Spleen (tissue), 11 donors: ENCODE measurements at regions not wholly inside any gene's neighbourhood (a gene's known extent, or its start where the extent isn't known, plus 50 kb on each side); places are given as distances from the start of the nearest gene placed in this dataset.

Experiments used
- DNase-seq: peaks from one replicate; pipeline ENCODE4 v3.0.0-alpha.2; 2020
- H3K27ac ChIP-seq, 8 donors: fragments of 200-600 bp; sonication (generic) in 7 of 8; 1 replicate in 4 of 8; 2 replicates in 4 of 8; pipeline versions ENCODE4 v1.5.0 to v1.8.0; 2016 to 2021; ENCODE audit warnings: inconsistent platforms in 4 of 8, mild to moderate bottlenecking in 4 of 8, moderate library complexity in 1 of 8
- H3K27me3 ChIP-seq, 7 donors: fragments of 200-600 bp; sonication (generic) in 6 of 7; replicated peaks in 1 of 7; 1 replicate in 4 of 7; 2 replicates in 3 of 7; pipeline versions ENCODE4 v1.5.0 to v1.8.0; 2016 to 2021; ENCODE audit warnings: inconsistent platforms in 3 of 7, mild to moderate bottlenecking in 1 of 7
- H3K36me3 ChIP-seq, 6 donors: fragments of 200-600 bp; sonication (generic) in 5 of 6; 1 replicate in 4 of 6; 2 replicates in 2 of 6; pipeline versions ENCODE4 v1.5.0 to v1.8.0; 2016 to 2021; ENCODE audit warnings: inconsistent platforms in 2 of 6
- H3K4me1 ChIP-seq, 6 donors: fragments of 200-600 bp; sonication (generic) in 5 of 6; 1 replicate in 3 of 6; 2 replicates in 3 of 6; pipeline versions ENCODE4 v1.5.0 to v1.8.0; 2016 to 2021; ENCODE audit warnings: inconsistent platforms in 3 of 6
- H3K4me3 ChIP-seq, 8 donors: fragments of 200-600 bp; sonication (generic) in 7 of 8; 1 replicate in 4 of 8; 2 replicates in 4 of 8; pipeline versions ENCODE4 v1.5.0 to v1.8.0; 2016 to 2021; ENCODE audit warnings: inconsistent platforms in 4 of 8, mild to moderate bottlenecking in 4 of 8, moderate library complexity in 2 of 8
- H3K9me3 ChIP-seq, 8 donors: fragments of 200-600 bp; sonication (generic) in 7 of 8; 1 replicate in 4 of 8; 2 replicates in 4 of 8; pipeline versions ENCODE4 v1.5.0 to v1.8.0; 2016 to 2021; ENCODE audit warnings: inconsistent platforms in 4 of 8
- POLR2A ChIP-seq, 3 donors: fragments of 450-650 bp; IDR thresholded peaks; one replicate each; pipeline ENCODE4 v1.5.1; 2017; ENCODE audit warnings: antibody characterized with exemption in 3 of 3, mild to moderate bottlenecking in 1 of 3
- POLR2AphosphoS5 ChIP-seq, 3 donors: sonication (generic); formaldehyde crosslinking; IDR thresholded peaks; one replicate each; pipeline ENCODE4 v1.5.1; 2017; ENCODE audit warnings: antibody characterized with exemption in 3 of 3
- WGBS, 5 donors: extraction: QIAGEN DNeasy Blood & Tissue Kit in 3 of 5; methylation state at CpG; one replicate each; pipeline versions ENCODE4 v1.1.5 to v1.1.7; 2013 to 2018; 5-methylcytosine and 5-hydroxymethylcytosine counted together
- intact Hi-C: fragments of 100-400 bp; cut with DNase I; formaldehyde crosslinking; loops from one replicate; pipeline ENCODE4 v1.15.0; 2023; ENCODE audit warnings: low total_unique reads
- TF ChIP-seq, protein P1 (sequence below), 11 experiments: fragments of 200-600 bp in 7 of 11; fragments of 450-650 bp in 4 of 11; sonication (generic) in 4 of 11; IDR thresholded peaks in 8 of 11; conservative IDR thresholded peaks in 3 of 11; 1 replicate in 7 of 11; 2 replicates in 4 of 11; pipeline versions ENCODE4 v1.4.0 to v1.8.0; 2016 to 2021; ENCODE audit warnings: antibody characterized with exemption in 11 of 11, inconsistent platforms in 4 of 11, mild to moderate bottlenecking in 1 of 11
- donor health status: healthy with polysubstance abuse.
- donor health status: DM: no; HTN: no; CAD: no; lungs with moderate emphysema.
- donor health status: DM: no; HTN: no; CAD: no.
- donor health status: Bipolar disorder and iron deficiency.
- donor health status: healthy.
- donor health status: DM: no; HTN: no; CAD: no.
- donor health status: DM: yes; HTN: yes; CAD: no.

DNA sequence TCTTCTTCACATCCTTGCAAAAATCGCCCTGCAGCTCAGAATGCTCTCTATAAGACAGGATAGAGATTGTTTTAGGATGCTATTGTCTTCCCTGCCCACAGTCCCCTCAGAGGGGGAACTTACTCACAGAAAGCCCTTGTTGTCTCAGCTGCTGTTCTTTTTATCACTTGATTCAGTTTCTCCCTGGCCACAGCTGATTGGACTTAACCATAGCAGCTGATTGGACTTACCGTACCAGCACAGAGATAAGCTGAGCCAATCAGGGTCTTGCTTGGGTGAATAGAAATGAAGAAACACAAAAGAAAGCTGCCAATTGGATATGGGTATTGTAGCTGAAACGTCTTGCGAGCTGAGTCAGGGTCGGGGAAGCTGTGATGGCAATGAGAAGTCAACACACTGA lies 194.2 kb upstream of the MEX3C start:
- no peak for DNase-seq
- no peaks in the 10 kb centered on the region for H3K4me1 ChIP-seq
- no peaks in the 10 kb centered on the region for H3K36me3 ChIP-seq
- H3K4me3 ChIP-seq = no peak overlapping the region
- no peak for TF ChIP-seq POLR2A (IDR thresholded peaks at IDR 0.05)
- no peaks in the 10 kb centered on the region for H3K9me3 ChIP-seq
- H3K27ac ChIP-seq = no peak overlapping the region
- intact Hi-C loops = no loop called here
- 77 to 84% (median 79%) methylated on average over 5 of the region's 5 CpGs for whole genome bisulfite sequencing, 5 donors
- no peaks in the 10 kb centered on the region for H3K27me3 ChIP-seq

DNA sequence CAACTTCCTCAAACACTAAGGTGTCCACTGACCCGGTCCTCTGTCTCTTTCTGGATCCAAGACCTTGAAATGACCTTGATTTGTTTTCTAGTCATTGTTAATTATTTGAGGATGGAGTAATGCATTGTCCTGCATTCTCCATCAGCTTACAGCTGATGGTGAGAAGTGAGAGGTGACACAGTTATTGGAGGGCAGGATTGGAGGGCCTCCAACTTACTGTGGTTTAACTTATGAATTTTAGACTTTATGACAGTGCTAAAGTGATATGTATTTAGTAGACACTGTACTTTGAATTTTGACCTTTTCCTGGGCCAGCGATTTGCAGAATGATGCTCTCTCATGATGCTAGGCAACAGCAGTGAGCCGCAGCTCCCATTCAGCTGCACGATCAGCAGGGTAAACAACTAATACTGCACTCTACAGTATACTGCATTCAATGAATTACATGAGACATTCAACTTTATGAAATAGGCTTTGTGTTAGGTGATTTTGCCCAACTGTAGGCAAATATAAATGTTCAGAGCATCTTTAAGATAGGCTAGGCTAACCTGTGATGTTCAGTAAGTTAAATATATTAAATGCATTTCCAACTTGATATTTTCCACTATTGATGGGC lies 200.0 kb upstream of the MEX3C start:
- 69 to 87% (median 84%) methylated on average over 4 of the region's 4 CpGs for WGBS, 5 donors
- Histone ChIP-seq H3K9me3 (no peaks in the 10 kb centered on the region), H3K36me3 (no peaks in the 10 kb centered on the region), H3K4me3 (no peak overlapping the region), H3K27ac (no peak overlapping the region), H3K27me3 (no peaks in the 10 kb centered on the region), H3K4me1 (no peaks in the 10 kb centered on the region)
- intact Hi-C loops = no loop called here
- TF ChIP-seq POLR2A (IDR thresholded peaks at IDR 0.05) (no peak), POLR2AphosphoS5 (IDR thresholded peaks at IDR 0.05) (no peak)
- TF ChIP-seq, protein P1, sequence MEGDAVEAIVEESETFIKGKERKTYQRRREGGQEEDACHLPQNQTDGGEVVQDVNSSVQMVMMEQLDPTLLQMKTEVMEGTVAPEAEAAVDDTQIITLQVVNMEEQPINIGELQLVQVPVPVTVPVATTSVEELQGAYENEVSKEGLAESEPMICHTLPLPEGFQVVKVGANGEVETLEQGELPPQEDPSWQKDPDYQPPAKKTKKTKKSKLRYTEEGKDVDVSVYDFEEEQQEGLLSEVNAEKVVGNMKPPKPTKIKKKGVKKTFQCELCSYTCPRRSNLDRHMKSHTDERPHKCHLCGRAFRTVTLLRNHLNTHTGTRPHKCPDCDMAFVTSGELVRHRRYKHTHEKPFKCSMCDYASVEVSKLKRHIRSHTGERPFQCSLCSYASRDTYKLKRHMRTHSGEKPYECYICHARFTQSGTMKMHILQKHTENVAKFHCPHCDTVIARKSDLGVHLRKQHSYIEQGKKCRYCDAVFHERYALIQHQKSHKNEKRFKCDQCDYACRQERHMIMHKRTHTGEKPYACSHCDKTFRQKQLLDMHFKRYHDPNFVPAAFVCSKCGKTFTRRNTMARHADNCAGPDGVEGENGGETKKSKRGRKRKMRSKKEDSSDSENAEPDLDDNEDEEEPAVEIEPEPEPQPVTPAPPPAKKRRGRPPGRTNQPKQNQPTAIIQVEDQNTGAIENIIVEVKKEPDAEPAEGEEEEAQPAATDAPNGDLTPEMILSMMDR (IDR thresholded peaks at IDR 0.05 in 8 of 11, conservative IDR thresholded peaks at IDR 0.05 in 3 of 11) = no peak
- DNase-seq = no peak

DNA sequence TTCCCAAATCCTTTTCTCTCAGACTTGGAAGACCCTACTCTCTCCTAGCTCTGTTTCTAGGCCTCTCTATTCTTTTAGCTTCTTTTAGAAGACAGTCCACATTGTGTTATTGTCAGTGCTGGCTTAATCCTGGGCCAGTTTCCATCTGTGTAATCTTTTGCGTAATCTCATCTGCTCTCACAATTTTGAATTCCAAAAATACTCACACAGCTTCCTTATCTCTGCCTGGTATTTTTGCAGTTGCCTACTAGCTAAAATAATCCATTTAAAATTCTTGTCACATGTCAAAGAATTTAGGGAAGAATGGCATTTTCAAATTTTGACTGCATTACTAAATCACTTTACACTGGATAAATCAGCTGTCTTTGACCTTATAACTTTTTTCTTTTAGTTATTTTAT lies 200.6 kb upstream of the MEX3C start:
- WGBS, 5 donors = 69 to 90% (median 81%) methylated on average over 1 of the region's 1 CpG
- no peak for DNase-seq
- TF ChIP-seq POLR2A (IDR thresholded peaks at IDR 0.05) (no peak), POLR2AphosphoS5 (IDR thresholded peaks at IDR 0.05) (no peak)
- TF ChIP-seq, protein P1 (IDR thresholded peaks at IDR 0.05 in 8 of 11, conservative IDR thresholded peaks at IDR 0.05 in 3 of 11) = no peak
- Histone ChIP-seq H3K27ac (no peak overlapping the region), H3K36me3 (no peaks in the 10 kb centered on the region), H3K4me3 (no peak overlapping the region), H3K4me1 (no peaks in the 10 kb centered on the region), H3K27me3 (no peaks in the 10 kb centered on the region), H3K9me3 (no peaks in the 10 kb centered on the region)
- intact Hi-C loops = no loop called here

DNA sequence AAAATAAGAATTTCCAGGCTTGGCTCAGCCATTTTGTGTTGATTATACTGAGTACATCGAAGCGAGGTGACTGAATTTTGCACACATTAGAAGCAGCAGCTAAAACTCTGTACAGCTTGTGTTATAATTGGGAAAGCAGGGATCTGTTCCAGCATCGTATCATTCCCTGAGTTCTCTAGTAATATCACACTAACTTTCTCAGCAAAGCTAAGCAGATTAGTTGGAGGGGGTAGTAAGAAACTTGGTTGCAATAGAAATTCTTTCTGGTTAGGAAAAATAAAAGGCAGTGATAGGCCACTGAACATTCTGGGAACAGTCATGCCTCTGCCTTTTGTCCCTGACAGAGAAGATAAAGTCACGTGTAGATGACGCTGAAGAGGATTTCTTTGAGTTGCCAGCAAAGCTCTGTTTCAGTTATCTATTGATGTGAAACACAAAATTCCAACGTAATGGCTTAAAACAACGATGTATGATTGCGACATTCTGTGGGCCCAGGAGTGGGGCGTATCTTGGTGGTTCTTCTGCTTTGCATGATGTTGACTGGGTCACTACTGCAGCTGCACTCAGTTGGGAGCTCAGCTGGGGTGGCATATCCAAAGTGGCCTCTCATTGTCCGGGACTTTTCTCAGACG lies 202.1 kb upstream of the MEX3C start:
- H3K27me3 ChIP-seq = no peaks in the 10 kb centered on the region
- no peak for DNase-seq
- WGBS, 5 donors = 87 to 93% (median 90%) methylated on average over 11 of the region's 11 CpGs
- no peaks in the 10 kb centered on the region for H3K36me3 ChIP-seq
- no peaks in the 10 kb centered on the region for H3K9me3 ChIP-seq
- no peaks in the 10 kb centered on the region for H3K4me1 ChIP-seq
- intact Hi-C loops = no loop called here
- H3K27ac ChIP-seq = no peak overlapping the region
- no peak overlapping the region for H3K4me3 ChIP-seq
- TF ChIP-seq, protein P1 (IDR thresholded peaks at IDR 0.05 in 8 of 11, conservative IDR thresholded peaks at IDR 0.05 in 3 of 11) = no peak
- TF ChIP-seq POLR2AphosphoS5 (IDR thresholded peaks at IDR 0.05) (no peak), POLR2A (IDR thresholded peaks at IDR 0.05) (no peak)
